H1 (cell line): ENCODE measurements at regions not wholly inside any gene's neighbourhood (a gene's known extent, or its start where the extent isn't known, plus 50 kb on each side); places are given as distances from the start of the nearest gene placed in this dataset.
A peak's percentile ranks its signal among the peaks of the same experiment; 100 is the strongest.

Experiments used
- CHD7 ChIP-seq: fragments of 300-600 bp; sonication (generic); IDR thresholded peaks from 2 replicates; pipeline ENCODE4 v1.7.1; 2012; ENCODE audit warnings: low read length, moderate library complexity, mild to moderate bottlenecking, inconsistent platforms; ENCODE audit not compliant: insufficient replicate concordance

- peak; percentile 22 for TF ChIP-seq CHD7
These were observed 418.3 kb downstream of the OTOL1 start (continued) for GRCh38 chr3:161914703-161915417.
